ENCODE measurements at regions not wholly inside any gene's neighbourhood (a gene's known extent, or its start where the extent isn't known, plus 50 kb on each side); places are given as distances from the start of the nearest gene placed in this dataset.

DNA sequence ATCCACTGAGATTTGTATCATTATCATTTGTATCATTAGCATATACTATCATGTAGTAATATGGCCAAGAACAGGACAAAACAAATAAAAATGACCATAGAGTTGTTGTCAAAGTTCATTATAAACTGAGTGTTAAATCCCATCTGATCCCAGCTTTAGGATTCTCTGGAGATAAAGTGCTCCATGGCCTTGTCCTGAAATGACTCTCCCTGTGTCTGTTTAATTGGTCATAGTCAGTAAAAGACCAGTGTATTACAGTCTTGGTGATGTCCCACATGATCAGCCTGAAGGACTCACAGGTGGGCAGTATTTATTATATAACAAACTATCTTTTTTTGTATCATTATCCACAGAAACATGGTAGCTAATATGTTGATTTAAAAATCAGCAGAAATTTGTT is 361.6 kb downstream of the TMEM135 start:
- DNase-seq (ENCODE audit: extremely low read depth, low read depth), result no peak

DNA sequence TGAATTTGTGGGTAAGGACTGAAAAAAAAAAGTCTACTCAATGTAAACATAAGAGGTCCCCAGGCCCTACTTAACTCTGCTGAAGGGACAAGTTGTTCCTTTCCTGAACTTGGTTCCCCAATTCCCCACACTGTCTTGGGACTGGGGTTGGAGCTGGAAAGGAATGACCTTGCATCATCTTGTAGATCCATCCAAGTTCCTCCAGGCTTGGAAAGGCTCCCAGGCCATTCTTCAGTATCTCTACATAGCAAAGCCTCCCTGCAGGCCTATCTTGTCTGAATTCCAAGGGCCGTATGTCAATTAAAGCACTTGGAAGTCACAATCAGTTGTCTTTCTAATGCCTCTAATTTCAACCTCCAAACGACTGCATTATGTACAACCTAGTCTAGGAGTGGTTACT is 361.2 kb downstream of the TMEM135 start:
- no peak for DNase-seq (ENCODE audit: extremely low read depth, low read depth)
- no peak overlapping the region for H3K4me3 ChIP-seq (replicated peaks; ENCODE audit: low read depth, low read length)
- no peak for TF ChIP-seq CTCF (IDR thresholded peaks at IDR 0.05; ENCODE audit: low read depth, low read length, missing control alignments)

More for the DNA sequence above, 361.6 kb downstream of the TMEM135 start:
- TF ChIP-seq CTCF (IDR thresholded peaks at IDR 0.05; ENCODE audit: low read depth, low read length, missing control alignments), result no peak
- no peak overlapping the region for H3K4me3 ChIP-seq (replicated peaks; ENCODE audit: low read depth, low read length)

DNA sequence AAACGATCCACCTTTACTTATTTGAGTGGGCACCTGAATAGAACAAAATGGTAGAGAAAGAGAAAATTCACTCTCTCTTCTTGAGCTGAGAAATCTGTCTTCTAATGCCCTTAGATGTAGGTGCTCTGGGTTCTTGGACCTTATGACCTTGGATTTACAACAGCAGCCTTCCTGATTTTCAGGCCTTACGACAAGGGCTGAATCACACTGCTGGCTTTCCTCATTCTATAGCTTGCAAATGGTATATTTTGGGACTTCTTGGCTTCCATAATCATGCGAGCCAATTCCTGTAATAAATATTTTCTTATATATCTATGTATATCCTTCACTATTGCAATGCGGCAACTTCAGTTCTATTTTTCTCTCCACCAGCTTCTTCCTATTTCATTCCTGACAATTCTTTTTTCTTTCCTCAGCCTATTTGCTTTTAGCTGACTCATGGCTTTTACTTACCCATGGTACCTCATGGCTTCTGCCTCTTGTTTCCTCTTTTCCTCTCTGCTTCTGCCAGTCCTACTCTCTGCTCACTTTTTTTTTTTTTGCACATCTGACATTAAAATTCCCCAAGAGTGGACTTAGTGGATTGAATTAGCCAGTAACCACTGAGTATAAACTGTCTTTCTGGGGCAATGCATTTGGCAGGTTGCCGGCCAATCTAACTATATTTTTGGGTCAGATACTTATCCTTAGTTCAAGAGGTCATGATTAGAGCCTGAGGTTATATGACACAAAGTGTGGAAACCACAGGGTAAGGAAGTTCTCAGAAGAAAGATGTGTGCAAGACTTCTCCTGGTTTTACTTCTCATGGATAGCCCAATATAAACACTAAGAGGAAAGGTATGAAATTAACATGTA is 359.5 kb downstream of the TMEM135 start:
- no peak for DNase-seq (ENCODE audit: extremely low read depth, low read depth)
- H3K4me3 ChIP-seq (replicated peaks; ENCODE audit: low read depth, low read length), result no peak overlapping the region
- no peak for TF ChIP-seq CTCF (IDR thresholded peaks at IDR 0.05; ENCODE audit: low read depth, low read length, missing control alignments)

DNA sequence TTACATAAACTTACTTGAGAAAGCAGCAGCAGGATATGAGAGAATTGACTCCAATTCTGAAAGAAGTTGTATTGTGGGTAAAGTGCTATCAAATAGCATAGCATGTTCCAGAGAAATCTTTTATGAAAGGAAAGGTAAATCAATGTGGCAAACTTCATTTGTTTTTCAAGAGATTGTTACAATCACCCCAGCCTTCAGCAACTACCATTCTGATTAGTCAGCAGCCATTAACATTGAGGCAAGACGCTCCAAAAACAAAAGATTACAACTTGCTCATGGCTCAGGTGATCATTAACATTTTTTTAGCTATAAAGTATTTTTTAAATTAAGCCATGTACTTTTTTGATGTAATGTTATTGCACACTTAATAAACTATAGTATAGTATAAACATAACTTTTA is 357.2 kb downstream of the TMEM135 start:
- no peak overlapping the region for H3K4me3 ChIP-seq (replicated peaks; ENCODE audit: low read depth, low read length)
- TF ChIP-seq CTCF (IDR thresholded peaks at IDR 0.05; ENCODE audit: low read depth, low read length, missing control alignments), result no peak
- DNase-seq (ENCODE audit: extremely low read depth, low read depth), result no peak

- no peak for DNase-seq (ENCODE audit: extremely low read depth, low read depth)
- TF ChIP-seq CTCF (IDR thresholded peaks at IDR 0.05; ENCODE audit: low read depth, low read length, missing control alignments), result no peak
- H3K4me3 ChIP-seq (replicated peaks; ENCODE audit: low read depth, low read length), result no peak overlapping the region
Measured at GRCh38 chr11:87392665-87393064, 354.9 kb downstream of the TMEM135 start.

DNA sequence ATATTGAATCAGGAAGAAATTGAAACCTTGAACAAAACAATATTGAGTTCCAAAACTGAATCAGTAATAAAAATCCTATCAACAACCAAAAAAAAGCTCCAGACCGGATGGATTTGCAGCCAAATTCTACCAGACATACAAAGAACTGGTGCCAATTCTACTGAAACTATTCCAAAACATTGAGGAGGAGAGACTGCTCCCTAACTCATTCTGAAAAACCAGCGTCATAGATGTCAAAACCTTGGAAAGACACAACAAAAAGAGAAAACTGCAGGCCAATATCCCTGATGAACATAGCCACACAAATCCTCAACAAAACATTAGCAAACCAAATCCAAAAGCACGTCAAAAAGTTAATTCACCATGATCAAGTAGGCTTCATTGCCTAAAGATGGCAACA is 353.8 kb downstream of the TMEM135 start:
- DNase-seq (ENCODE audit: extremely low read depth, low read depth), result no peak
- H3K4me3 ChIP-seq (replicated peaks; ENCODE audit: low read depth, low read length), result no peak overlapping the region
- TF ChIP-seq CTCF (IDR thresholded peaks at IDR 0.05; ENCODE audit: low read depth, low read length, missing control alignments), result no peak
